SU-DHL-6 (cell line): ENCODE measurements at regions not wholly inside any gene's neighbourhood (a gene's known extent, or its start where the extent isn't known, plus 50 kb on each side); places are given as distances from the start of the nearest gene placed in this dataset.

Source experiments
- H2AFZ ChIP-seq: fragments of 200-600 bp; sonication (generic); 2 replicates; pipeline ENCODE4 v1.6.1; 2014; ENCODE audit warnings: low read depth, mild to moderate bottlenecking, moderate library complexity, mixed read lengths, antibody characterized with exemption, low read length; ENCODE audit not compliant: severe bottlenecking
- H3F3A ChIP-seq: fragments of 200-600 bp; shearing (Covaris generic); 2 replicates; pipeline ENCODE4 v1.6.0; 2016; ENCODE audit warnings: antibody characterized with exemption, mild to moderate bottlenecking; ENCODE audit not compliant: insufficient read depth
- H3K27ac ChIP-seq: fragments of 200-600 bp; sonication (generic); 2 replicates; pipeline ENCODE4 v1.5.1; 2016; ENCODE audit warnings: low read depth, mild to moderate bottlenecking, low read length, moderate library complexity, mixed read lengths
- H3K27me3 ChIP-seq: fragments of 200-600 bp; sonication (generic), shearing (Covaris generic); 2 replicates; pipeline ENCODE4 v1.6.0; 2014; ENCODE audit warnings: mild to moderate bottlenecking, low read length
- H3K36me3 ChIP-seq: fragments of 200-600 bp; sonication (generic); 2 replicates; pipeline ENCODE4 v1.6.1; 2014; ENCODE audit warnings: mild to moderate bottlenecking, low read length, mixed read lengths
- H3K4me2 ChIP-seq: fragments of 300-600, 200-600 bp; shearing (Covaris generic), sonication (generic); 2 replicates; pipeline ENCODE4 v1.6.0; 2014; ENCODE audit warnings: low read length, low read depth, mild to moderate bottlenecking; ENCODE audit not compliant: poor library complexity, severe bottlenecking
- H3K4me3 ChIP-seq: fragments of 200-600 bp; sonication (generic); 2 replicates; pipeline ENCODE4 v1.5.1; 2014; ENCODE audit warnings: antibody characterized with exemption, low read length, mild to moderate bottlenecking, mixed read lengths; ENCODE audit not compliant: insufficient read depth, poor library complexity, severe bottlenecking
- H3K79me2 ChIP-seq: fragments of 200-600 bp; sonication (generic); 2 replicates; pipeline ENCODE4 v1.6.1; 2014; ENCODE audit warnings: mild to moderate bottlenecking, low read length, moderate library complexity; ENCODE audit not compliant: insufficient read depth
- H3K9ac ChIP-seq: fragments of 200-600 bp; sonication (generic); 2 replicates; pipeline ENCODE4 v1.7.0; 2014; ENCODE audit warnings: mild to moderate bottlenecking, low read length
- H3K9me2 ChIP-seq: fragments of 200-600 bp; sonication (generic); replicated peaks from 2 replicates; pipeline ENCODE4 v1.6.1; 2014; ENCODE audit warnings: low read length; ENCODE audit not compliant: insufficient read depth
- H3K9me3 ChIP-seq: fragments of 200-600 bp; sonication (generic); 2 replicates; pipeline ENCODE4 v1.6.1; 2014; ENCODE audit warnings: low read length, mixed read lengths; ENCODE audit not compliant: insufficient read depth
- H4K20me1 ChIP-seq: fragments of 200-600 bp; sonication (generic); 2 replicates; pipeline ENCODE4 v1.6.1; 2014; ENCODE audit warnings: low read depth, mild to moderate bottlenecking, antibody characterized with exemption, low read length, moderate library complexity, mixed read lengths
- CTCF ChIP-seq: fragments of 200-600 bp; sonication (generic); IDR thresholded peaks from one replicate; pipeline ENCODE4 v1.5.1; 2017; ENCODE audit warnings: antibody characterized with exemption, mild to moderate bottlenecking, low read length, moderate library complexity; ENCODE audit not compliant: insufficient read depth, poor library complexity, severe bottlenecking
- EZH2phosphoT487 ChIP-seq: fragments of 200-600 bp; sonication (generic), shearing (Covaris generic); conservative IDR thresholded peaks from 2 replicates; pipeline ENCODE4 v1.6.1; 2018; ENCODE audit warnings: mild to moderate bottlenecking, antibody characterized with exemption, low read length, moderate library complexity, mixed read lengths

- H3K27me3 ChIP-seq = no peaks in the 10 kb centered on the region
These were observed 123.7 kb upstream of the DEPDC1 start for GRCh38 chr1:68620571-68620970.

GRCh38 chr1:68623700-68624099 lies 126.8 kb upstream of the DEPDC1 start:
- no peak for TF ChIP-seq CTCF
- no peak for TF ChIP-seq EZH2phosphoT487
- H3K36me3 ChIP-seq = no peaks in the 10 kb centered on the region
- H3K27me3 ChIP-seq = no peaks in the 10 kb centered on the region
- no peak overlapping the region for H3K9ac ChIP-seq
- no peaks in the 10 kb centered on the region for H4K20me1 ChIP-seq
- H2AFZ ChIP-seq = no peak overlapping the region
- H3K27ac ChIP-seq = no peak overlapping the region
- no peaks in the 10 kb centered on the region for H3K9me2 ChIP-seq
- no peak overlapping the region for H3K4me3 ChIP-seq
- H3K79me2 ChIP-seq = no peaks in the 10 kb centered on the region
- H3K9me3 ChIP-seq = peaks cover 14% of the 10 kb centered on the region; the same call in 1 of the 2 replicates
- H3K4me2 ChIP-seq = no peak overlapping the region
- no peaks in the 10 kb centered on the region for H3F3A ChIP-seq

More at GRCh38 chr1:68620571-68620970, 123.7 kb upstream of the DEPDC1 start:
- no peaks in the 10 kb centered on the region for H3F3A ChIP-seq
- H3K9ac ChIP-seq = no peak overlapping the region
- H3K4me2 ChIP-seq = no peak overlapping the region
- no peaks in the 10 kb centered on the region for H3K36me3 ChIP-seq
- H3K9me2 ChIP-seq = no peaks in the 10 kb centered on the region
- H3K4me3 ChIP-seq = no peak overlapping the region
- H4K20me1 ChIP-seq = no peaks in the 10 kb centered on the region
- no peak overlapping the region for H3K27ac ChIP-seq
- no peaks in the 10 kb centered on the region for H3K79me2 ChIP-seq
- no peak for TF ChIP-seq CTCF
- peaks cover 14% of the 10 kb centered on the region; the same call in 1 of the 2 replicates for H3K9me3 ChIP-seq
- no peak overlapping the region for H2AFZ ChIP-seq

- Histone ChIP-seq H3K4me2 (no peak overlapping the region), H3F3A (no peaks in the 10 kb centered on the region), H3K27me3 (no peaks in the 10 kb centered on the region), H3K9me2 (no peaks in the 10 kb centered on the region), H3K36me3 (no peaks in the 10 kb centered on the region), H2AFZ (no peak overlapping the region), H3K27ac (no peak overlapping the region), H3K9ac (no peak overlapping the region), H3K4me3 (no peak overlapping the region), H4K20me1 (no peaks in the 10 kb centered on the region), H3K9me3 (peaks cover 14% of the 10 kb centered on the region; the same call in 1 of the 2 replicates), H3K79me2 (no peaks in the 10 kb centered on the region)
- TF ChIP-seq EZH2phosphoT487 = no peak
These were observed 127.4 kb upstream of the DEPDC1 start for GRCh38 chr1:68624233-68624632.

GRCh38 chr1:68625624-68626023 lies 128.7 kb upstream of the DEPDC1 start:
- Histone ChIP-seq H3K9ac (no peak overlapping the region), H3K27me3 (no peaks in the 10 kb centered on the region), H3K9me3 (0 out of 2 replicates have a peak, but pooled peaks cover 4% of the 10 kb centered on the region), H3K27ac (no peak overlapping the region), H3K4me3 (no peak overlapping the region), H4K20me1 (no peaks in the 10 kb centered on the region), H3K9me2 (no peaks in the 10 kb centered on the region), H3F3A (no peaks in the 10 kb centered on the region), H2AFZ (no peak overlapping the region), H3K36me3 (no peaks in the 10 kb centered on the region), H3K79me2 (no peaks in the 10 kb centered on the region), H3K4me2 (no peak overlapping the region)
- TF ChIP-seq EZH2phosphoT487 = no peak
- no peak for TF ChIP-seq CTCF
